Testis (tissue), 2 donors: ENCODE measurements at regions not wholly inside any gene's neighbourhood (a gene's known extent, or its start where the extent isn't known, plus 50 kb on each side); places are given as distances from the start of the nearest gene placed in this dataset.

Experiments
- CTCF ChIP-seq, 3 experiments: fragments of 450-650 bp in 2 of 3; fragments of 200-600 bp in 1 of 3; sonication (generic) in 1 of 3; IDR thresholded peaks; one replicate each; pipeline ENCODE4 v1.5.1; 2016 to 2019; ENCODE audit warnings: antibody characterized with exemption in 3 of 3, mild to moderate bottlenecking in 2 of 3, moderate library complexity in 1 of 3
- POLR2A ChIP-seq: fragments of 450-650 bp; IDR thresholded peaks from one replicate; pipeline ENCODE4 v1.6.1; 2017; ENCODE audit warnings: antibody characterized with exemption, mild to moderate bottlenecking, moderate library complexity

DNA sequence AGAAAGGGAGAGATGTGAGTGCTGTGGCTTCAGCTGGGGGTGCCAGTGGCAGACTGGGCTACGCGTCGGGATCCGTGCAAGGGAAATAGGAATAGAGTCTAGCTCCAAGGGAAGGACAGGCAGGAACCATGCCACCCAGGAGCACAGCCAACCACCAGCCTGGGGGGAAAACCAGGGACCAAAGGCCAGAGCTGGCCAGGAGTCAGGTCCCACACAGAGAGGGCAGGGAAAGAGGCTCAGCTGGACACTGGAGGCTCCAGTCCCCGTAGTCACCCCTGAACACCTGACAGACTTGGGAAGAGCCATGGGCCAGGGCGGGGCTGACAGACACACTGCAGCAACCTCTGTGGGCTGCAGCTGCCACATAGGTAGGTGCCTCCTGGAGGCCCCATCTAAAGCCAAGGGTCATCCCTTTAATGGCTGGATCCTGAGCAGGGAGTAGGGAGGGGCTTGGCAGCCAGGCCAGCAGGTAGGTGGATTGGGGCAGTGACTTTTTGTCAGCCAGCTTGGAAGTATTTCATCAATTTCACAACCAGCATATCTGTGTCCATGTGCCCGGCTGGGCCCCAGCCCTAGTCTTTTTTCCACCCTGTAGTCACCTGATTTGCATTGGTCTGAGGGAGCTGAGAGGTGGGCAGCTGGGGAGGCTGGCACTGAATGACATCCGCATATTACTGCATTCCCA is 163.2 kb downstream of the SH2D4B start:
- TF ChIP-seq CTCF (IDR thresholded peaks at IDR 0.05) (no peak), POLR2A (no peak)
